Fibroblast of skin of scalp (primary cell): ENCODE measurements at regions not wholly inside any gene's neighbourhood (a gene's known extent, or its start where the extent isn't known, plus 50 kb on each side); places are given as distances from the start of the nearest gene placed in this dataset.

ENCODE experiments used
- DNase-seq: peaks from one replicate; pipeline ENCODE4 v3.0.0-alpha.2; 2013

GRCh38 chr1:219798283-219799030 is 129.9 kb downstream of the SLC30A10 start:
- DNase-seq, result peak; percentile 69

DNA sequence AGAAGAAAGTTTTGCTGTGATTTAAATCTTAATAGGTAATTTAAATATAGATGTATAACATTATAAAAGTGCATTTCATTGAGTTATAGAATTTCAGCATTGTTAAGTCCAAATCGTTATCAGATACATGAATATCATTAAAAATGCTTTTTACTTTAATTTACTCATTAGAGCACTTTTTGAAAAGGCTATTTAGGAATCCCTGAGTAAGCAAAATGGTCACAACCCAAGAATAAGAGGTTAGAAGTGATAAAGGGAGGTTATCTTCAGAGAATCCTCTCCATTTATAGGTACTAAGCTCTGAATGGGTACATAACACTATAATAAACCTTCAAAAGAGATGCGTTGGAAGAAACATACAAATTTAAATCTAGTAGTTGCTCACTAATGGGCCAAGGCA is 130.7 kb downstream of the SLC30A10 start:
- DNase-seq, result no peak

GRCh38 chr1:219797009-219797408 is 131.3 kb downstream of the SLC30A10 start:
- DNase-seq, result no peak

DNA sequence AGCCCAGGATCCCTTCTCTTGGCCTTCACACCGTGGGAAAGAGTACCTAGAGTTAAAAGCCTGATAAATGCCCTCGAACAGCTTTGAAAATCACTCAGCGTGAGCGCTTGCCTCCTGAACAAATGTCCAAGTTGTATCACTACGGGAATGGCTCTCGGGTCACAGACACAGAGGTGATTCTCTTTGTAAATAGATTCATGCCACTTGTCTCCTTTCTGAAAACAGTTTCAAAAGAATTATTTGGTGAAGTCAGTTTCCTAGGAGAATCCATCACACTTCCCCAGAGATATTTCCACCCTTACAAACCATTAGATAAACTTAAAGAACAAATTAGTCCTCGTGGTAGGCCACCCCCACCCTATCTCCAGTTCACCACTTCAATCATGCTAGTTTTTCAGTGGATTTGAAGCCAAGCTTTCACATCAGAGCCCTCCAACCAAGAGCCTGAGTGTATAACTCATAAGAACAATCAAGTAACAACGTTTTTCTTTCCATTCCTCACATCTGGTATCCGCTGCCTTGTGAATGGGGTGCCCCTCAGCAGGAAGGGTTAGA is 132.9 kb downstream of the SLC30A10 start:
- no peak for DNase-seq

GRCh38 chr1:219794085-219794743 is 134.1 kb downstream of the SLC30A10 start:
- DNase-seq, result no peak

- DNase-seq, result peak; percentile 85
These were observed 135.9 kb downstream of the SLC30A10 start for GRCh38 chr1:219792337-219793021.

- DNase-seq, result no peak
These were observed 136.6 kb downstream of the SLC30A10 start for GRCh38 chr1:219791766-219792165.

DNA sequence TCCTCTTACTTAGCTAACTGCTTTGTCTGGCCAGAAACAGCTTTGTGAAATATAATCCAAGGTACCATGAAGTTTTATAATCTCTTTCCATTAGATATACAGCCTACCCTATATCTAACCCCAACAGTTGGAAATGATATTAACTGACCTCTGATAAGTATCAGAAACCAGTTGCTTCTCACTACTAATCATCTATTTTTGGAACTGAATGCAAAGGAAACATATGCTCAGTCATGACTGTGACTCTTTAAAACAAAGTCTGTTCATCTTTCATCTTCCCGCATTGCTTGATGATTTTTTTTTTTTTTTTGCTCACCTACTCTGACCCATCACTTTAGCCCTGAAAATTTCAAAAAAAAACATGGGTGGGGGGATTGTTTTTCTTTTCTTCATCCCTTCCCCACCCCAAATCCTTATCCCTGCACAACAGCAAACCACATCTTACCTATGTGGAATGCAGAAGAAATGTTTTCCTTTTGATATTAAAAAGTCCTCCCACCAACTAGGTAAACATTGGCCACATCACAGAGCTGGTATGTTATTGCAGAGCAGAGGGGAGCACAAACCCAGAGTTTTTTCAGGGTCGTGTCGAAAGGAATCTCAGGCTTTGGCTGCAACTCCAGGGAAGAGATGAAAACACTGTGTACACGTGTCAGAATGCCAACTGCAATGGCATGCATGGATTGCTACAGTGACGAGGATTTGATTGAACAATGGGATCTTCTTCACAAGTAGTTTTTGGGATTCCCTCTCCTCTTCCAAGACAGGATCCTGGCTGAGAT is 137.3 kb downstream of the SLC30A10 start:
- DNase-seq, result peak; percentile 71

DNA sequence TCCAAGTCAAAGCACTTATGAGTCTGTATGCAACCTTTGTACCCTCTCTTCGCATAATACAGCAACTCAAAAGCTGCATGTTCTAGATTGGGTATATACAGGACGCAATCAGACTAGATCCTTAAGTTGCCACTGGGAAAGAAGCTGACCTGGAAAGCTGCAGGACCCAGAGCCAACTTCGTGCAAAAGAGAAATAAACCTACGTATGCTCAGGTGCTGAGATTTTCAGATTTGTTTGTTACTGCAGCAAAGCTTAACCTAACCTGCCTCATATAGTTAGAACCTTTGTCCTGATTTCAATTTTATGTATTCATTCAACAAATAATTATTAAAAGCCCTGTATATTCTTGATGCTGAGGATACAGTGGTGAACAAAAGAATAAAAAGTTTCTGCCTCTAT is 139.7 kb downstream of the SLC30A10 start:
- no peak for DNase-seq

DNA sequence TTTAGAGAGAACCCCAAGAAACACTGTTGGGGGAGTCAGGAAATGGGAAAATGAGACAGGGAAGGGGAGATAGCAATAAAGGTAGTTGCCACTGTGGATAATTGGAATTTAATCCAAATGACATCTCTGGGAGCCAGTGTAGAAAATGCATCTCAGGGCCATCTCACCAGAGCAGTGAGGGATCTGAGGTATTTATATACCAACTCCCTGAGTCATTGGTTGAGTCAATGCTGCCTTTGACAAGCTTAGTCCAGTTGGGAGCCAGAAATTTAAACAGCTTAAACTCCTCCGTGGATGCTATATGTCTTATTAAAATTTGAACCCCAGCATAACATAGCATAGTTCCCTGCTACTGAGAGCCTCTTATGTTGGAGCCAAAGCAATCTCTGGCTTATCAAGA is 140.3 kb downstream of the SLC30A10 start:
- peak; percentile 27 for DNase-seq

DNA sequence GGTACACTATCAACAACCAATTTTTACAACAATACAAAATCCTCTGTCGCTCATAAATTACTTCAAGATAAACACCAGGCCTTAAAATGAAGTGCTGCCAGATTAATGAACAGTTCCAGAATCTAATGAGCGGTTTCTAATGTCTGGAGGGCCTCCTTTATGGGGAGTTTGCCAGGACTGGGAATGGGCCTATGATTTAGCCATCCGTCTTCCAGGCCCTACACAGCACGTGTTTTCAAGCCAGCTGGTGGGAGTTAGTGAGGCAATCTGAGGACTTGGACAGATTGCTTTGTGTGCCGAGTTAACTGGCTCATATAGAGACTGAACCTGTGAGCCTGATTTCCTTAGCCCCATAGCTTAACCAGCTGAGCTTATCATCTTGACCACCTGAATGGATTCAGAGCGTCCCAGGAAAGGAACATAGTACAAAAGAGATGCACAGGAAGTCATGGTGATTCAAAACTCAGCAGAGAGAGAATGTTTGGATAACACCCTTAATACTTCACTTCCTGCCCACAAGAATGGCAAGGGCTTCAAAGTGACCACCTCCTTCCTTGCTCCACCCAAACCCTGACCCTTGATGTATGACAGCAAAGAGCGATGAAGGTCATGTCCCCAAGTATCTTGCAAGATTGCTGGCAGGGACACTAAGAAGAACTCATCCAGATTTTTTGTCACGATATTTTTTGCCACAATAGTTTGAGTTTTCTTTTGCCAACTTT is 143.5 kb downstream of the SLC30A10 start:
- no peak for DNase-seq

DNA sequence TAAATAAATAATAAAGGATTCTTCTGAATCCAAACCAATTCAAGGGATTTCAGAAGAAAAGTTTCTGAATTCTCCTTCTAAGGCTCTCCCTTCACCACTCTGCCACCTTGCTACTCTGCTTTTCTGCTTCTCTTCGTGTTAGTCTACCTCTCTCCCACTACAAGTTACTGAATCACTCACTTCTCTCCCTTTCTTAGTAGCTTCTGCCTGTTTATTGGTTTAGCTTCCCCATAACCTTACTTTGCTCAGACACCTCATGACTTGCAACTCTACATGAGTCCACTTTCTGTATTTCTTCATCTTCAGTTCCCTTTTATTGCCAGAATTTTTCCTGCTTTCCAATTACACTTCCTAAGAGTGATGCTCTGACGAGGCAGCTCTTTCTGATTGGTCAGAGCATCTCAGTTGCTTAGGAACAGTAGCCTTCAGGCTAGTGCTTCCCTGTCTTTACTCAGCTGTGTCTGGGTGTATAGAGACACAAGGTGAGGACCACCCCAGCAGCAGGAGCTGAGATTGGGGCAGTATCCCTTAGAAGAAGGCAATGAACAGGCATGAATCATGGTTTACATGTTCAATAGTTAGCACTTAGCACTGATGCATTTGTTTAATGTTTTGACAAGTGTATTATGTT is 144.6 kb downstream of the SLC30A10 start:
- DNase-seq, result no peak

- DNase-seq, result no peak
These were observed 145.4 kb downstream of the SLC30A10 start for GRCh38 chr1:219782929-219783328.

GRCh38 chr1:219782311-219782710 is 146.0 kb downstream of the SLC30A10 start:
- DNase-seq, result no peak

DNA sequence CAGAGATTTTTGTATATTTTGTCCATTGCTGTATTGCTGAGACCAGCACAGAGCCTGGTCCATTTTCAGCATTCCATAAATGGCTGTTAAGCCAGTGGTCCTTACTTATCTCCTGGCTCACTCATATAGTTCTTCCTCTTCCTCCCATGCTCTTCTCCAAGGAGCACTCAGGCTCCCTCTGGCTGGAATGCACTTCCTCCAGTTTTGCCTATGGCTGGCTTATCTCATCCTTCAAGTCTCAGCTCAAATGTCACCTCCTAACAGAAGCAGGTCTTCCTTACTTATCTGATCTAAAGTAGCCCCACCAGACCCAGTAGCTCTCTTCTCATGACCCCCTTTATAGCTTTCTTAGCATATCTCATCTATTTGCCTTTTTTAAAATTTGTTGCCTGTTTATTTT is 146.9 kb downstream of the SLC30A10 start:
- no peak for DNase-seq

DNA sequence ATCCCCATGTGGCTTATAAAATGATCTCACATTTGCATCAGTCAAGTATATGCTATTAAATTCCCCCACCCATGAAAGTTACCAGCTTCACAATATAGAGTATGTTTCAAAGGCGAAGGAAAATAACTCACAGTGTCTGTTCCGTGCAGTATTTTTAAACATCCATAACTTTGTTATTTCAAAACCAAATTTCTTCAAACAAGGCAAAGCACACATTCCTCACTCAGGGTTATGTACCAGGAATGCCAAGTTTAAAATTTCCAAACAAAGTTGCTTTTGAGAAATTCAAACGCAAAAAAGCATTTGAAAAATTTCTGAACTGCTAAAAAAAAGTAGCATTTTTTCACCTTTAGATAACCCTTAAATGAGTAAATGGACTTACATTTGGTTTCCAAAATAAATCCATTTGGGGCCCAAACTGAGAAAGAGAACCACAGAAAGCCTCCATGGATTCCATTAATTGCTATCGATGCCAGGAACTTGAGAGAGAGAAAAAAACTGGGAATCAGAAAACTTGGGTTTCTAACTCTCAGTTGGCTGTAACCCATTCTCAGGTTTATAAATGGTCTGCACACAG is 149.5 kb downstream of the SLC30A10 start:
- DNase-seq, result no peak

GRCh38 chr1:219778110-219778509 is 150.2 kb downstream of the SLC30A10 start:
- DNase-seq, result no peak

- DNase-seq, result no peak
These were observed 154.0 kb downstream of the SLC30A10 start for GRCh38 chr1:219774386-219774785.

- DNase-seq, result no peak
These were observed 154.6 kb downstream of the SLC30A10 start for GRCh38 chr1:219773775-219774174.

DNA sequence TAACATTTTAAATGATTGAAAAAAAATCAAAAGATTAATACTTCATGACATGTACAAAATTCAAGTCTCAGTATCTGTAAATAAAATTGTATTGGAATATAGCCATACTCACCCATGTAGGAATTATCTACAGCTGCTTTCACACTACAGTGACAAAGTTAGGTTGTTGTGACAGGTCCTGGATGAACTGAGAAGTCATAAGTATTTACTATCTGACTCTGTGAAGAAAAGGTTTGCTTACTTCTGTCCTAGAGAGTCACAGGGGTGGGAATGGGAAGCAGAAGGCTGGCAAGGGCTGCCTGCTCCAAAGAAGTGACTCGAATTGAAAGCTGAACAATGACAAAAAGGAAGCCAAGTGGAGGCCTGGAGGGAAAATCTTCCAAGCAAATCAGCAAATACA is 155.2 kb downstream of the SLC30A10 start:
- DNase-seq, result no peak
